NAMALWA (cell line): ENCODE measurements at regions not wholly inside any gene's neighbourhood (a gene's known extent, or its start where the extent isn't known, plus 50 kb on each side); places are given as distances from the start of the nearest gene placed in this dataset.

Source experiments
- DNase-seq: peaks from one replicate; pipeline ENCODE4 v3.0.0-alpha.2; 2015; ENCODE audit warnings: low spot score

- no peak for DNase-seq
Observed at GRCh38 chr20:1790386-1790785, 104.8 kb upstream of the SIRPA start.

- DNase-seq, result no peak
Observed at GRCh38 chr20:1788044-1788443, 107.2 kb upstream of the SIRPA start.

- no peak for DNase-seq
Observed at GRCh38 chr20:1786486-1786885, 108.7 kb upstream of the SIRPA start.

- no peak for DNase-seq
Observed at GRCh38 chr20:1784586-1784985, 110.6 kb upstream of the SIRPA start.

- no peak for DNase-seq
Observed at GRCh38 chr20:1783245-1783644, 112.0 kb upstream of the SIRPA start.

GRCh38 chr20:1782181-1782580 lies 113.0 kb upstream of the SIRPA start:
- DNase-seq, result no peak

GRCh38 chr20:1779567-1779966 lies 115.6 kb upstream of the SIRPA start:
- DNase-seq, result no peak

GRCh38 chr20:1778338-1778737 lies 116.9 kb upstream of the SIRPA start:
- no peak for DNase-seq

- no peak for DNase-seq
Observed at GRCh38 chr20:1777476-1777820, 117.8 kb upstream of the SIRPA start.

GRCh38 chr20:1776681-1777475 lies 118.3 kb upstream of the SIRPA start:
- DNase-seq, result peak; percentile 81

- no peak for DNase-seq
Observed at GRCh38 chr20:1775117-1775516, 117.5 kb upstream of the SIRPG start.

GRCh38 chr20:1774479-1774878 lies 116.9 kb upstream of the SIRPG start:
- DNase-seq, result no peak

GRCh38 chr20:1773816-1774215 lies 116.2 kb upstream of the SIRPG start:
- no peak for DNase-seq

- no peak for DNase-seq
Observed at GRCh38 chr20:1769491-1769890, 111.9 kb upstream of the SIRPG start.

GRCh38 chr20:1766731-1767130 lies 109.2 kb upstream of the SIRPG start:
- DNase-seq, result no peak

- DNase-seq, result peak; percentile 83
Observed at GRCh38 chr20:1764136-1765033, 106.8 kb upstream of the SIRPG start.

GRCh38 chr20:1761598-1761997 lies 104.0 kb upstream of the SIRPG start:
- DNase-seq, result no peak

GRCh38 chr20:1761116-1761515 lies 103.5 kb upstream of the SIRPG start:
- DNase-seq, result no peak

- DNase-seq, result no peak
Observed at GRCh38 chr20:1758765-1759164, 101.2 kb upstream of the SIRPG start.

GRCh38 chr20:1757606-1758512 lies 100.3 kb upstream of the SIRPG start:
- no peak for DNase-seq

GRCh38 chr20:1757072-1757471 lies 99.5 kb upstream of the SIRPG start:
- DNase-seq, result no peak

GRCh38 chr20:1754749-1755148 lies 97.2 kb upstream of the SIRPG start:
- DNase-seq, result no peak
